ENCODE measurements at regions not wholly inside any gene's neighbourhood (a gene's known extent, or its start where the extent isn't known, plus 50 kb on each side); places are given as distances from the start of the nearest gene placed in this dataset.
"Not testable (repeated sequence)": the region's sequence is repeated elsewhere in the genome, so short reads cannot be mapped to it uniquely, and the experiment has no call there.

DNA sequence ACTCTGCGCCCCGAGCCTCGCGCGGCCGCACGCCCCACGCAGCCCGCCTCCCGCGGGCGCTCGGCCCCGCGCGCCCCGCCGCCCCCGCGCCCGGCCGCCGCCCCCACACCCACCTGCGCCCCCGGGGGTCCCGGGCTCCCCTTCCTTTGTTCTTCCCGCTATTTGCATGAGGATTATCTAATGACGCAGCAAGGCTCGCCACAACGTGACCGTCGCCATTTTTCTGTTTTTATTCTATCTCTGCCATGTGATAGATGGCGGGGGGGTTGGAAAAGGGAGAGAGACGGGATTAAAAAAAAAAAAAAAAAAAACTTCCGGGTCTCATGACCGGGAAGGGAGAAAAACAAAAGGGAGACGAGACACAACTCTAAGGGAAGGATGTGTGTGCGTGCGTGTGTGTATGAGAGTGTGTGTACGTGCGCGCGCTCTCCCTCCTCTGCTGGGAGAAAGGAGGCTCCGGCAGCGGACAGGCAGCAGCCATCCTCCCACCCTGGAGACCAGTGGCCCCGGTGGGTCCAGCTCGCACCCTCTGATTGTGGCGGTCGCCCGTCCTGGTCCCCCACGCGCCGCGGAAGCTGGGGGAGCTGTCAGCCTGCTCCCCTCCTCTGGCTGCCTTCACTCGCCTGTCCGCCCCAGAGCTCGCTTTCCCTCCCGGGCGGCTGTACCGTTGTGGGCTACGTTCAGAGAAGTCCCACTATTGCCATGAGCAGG, 80.4 kb upstream of the AK4 start:
- Mint-ChIP-seq H3K27ac (peak overlapping the region; percentile 98 to 100 (median 99)), H3K27me3 (no peaks in the 10 kb centered on the region), H3K9me3 (no peaks in the 10 kb centered on the region), H3K36me3 (no peaks in the 10 kb centered on the region), H3K4me3 (peak overlapping the region; percentile 93 to 99 (median 98)), H3K4me1 (peaks cover 26 to 44% (median 38%) of the 10 kb centered on the region in 3 donors)

DNA sequence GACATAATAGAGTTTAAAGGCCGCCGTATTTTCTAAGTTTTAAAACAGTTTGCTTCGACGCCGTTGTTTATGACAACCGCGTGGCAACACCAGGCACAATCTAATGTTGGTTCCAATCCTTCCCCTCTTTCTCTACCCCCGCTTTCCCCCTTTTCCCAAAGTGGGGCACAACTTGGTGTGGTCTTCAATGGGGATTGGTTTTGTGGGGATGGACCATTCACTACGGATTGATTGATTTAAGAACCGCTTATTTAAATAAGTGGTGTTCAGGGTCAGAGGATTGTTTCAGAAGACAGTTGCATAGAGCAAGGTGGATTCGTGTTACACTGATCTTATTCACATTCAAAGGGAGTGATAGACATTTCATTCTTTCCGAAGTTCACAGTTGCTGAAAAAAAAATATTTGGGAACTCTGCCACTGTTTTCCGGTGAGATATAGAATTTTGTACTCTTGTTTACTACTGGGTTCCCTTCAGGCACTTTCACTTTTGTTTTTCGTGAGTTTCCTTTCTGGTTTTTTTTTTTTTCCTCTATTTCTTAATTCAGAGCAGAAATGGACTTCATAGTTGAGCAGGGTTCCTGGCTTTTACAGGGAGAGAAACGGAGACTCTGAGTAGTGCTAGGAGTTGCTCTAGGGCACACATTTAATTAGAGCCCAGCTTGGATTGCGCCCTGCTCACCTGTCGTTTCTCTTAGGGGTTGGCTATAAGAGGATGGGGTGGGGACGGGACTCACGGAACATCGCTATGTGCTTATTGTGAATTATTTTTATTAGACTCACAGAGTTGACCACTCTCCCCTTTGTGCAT, 79.6 kb upstream of the AK4 start:
- Mint-ChIP-seq H3K27ac (peak overlapping the region; percentile 98 to 100 (median 99)), H3K9me3 (no peaks in the 10 kb centered on the region), H3K4me1 (peaks cover 26 to 37% (median 33%) of the 10 kb centered on the region in 3 donors), H3K4me3 (peak overlapping the region; percentile 93 to 99 (median 98)), H3K27me3 (no peaks in the 10 kb centered on the region), H3K36me3 (no peaks in the 10 kb centered on the region)

DNA sequence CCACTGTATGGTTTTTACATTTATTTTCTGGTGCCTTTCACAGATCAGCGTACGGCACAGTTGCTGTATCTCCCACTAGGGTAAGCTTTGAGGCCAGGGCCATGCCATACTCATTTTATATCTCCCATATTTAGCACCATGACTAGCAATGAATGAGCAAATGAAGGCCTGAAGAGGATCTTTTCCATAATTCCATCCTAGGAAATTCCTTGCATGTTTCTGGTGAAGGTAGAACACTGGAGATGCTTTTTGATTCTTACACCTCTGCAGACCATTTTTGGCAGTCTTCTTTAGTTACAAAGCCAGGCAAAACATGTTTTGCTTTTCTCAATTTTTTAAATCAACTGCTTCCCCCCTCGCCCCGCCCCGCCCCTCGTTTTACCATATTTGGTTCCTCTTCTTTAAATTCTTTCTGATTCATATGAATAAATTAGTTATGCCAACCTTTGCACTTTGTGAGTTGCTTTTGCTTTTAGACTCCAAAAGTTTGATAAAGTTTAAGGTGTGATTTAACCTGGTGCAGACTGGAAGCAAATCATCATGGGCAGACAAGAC, 78.9 kb upstream of the AK4 start:
- peak overlapping the region; percentile 93 to 99 (median 98) for H3K4me3 Mint-ChIP-seq

DNA sequence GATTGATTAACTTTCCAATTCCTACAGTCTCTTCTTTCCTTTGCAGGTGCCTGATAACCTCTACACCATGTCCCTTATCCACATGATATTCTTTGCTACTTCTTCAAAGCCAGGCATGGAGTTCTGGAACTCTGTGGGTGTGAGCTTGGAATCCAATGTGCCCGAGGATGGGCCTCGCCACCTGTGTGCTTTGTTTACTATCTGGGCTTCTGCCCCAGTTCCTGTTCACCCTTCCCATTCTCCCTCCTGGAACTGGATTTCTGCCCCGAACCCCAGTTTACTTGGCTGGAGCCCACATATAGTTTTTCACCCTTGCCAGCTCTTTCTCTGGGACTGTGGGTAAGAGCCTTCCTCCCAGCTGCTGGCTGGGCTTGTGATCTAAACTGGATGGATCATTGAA, 75.2 kb upstream of the AK4 start:
- Mint-ChIP-seq H3K27me3 (no peaks in the 10 kb centered on the region), H3K27ac (peak overlapping the region in 1 of 3 donors; percentile 65), H3K36me3 (no peaks in the 10 kb centered on the region), H3K9me3 (no peaks in the 10 kb centered on the region), H3K4me1 (peaks cover 12 to 20% (median 18%) of the 10 kb centered on the region in 3 donors), H3K4me3 (no peak overlapping the region)

More for the DNA sequence above, 78.9 kb upstream of the AK4 start:
- H3K27ac Mint-ChIP-seq: peak overlapping the region; percentile 98 to 100 (median 99)
- H3K36me3 Mint-ChIP-seq: no peaks in the 10 kb centered on the region
- peaks cover 23 to 36% (median 33%) of the 10 kb centered on the region in 3 donors for H3K4me1 Mint-ChIP-seq
- no peaks in the 10 kb centered on the region for H3K9me3 Mint-ChIP-seq
- no peaks in the 10 kb centered on the region for H3K27me3 Mint-ChIP-seq

DNA sequence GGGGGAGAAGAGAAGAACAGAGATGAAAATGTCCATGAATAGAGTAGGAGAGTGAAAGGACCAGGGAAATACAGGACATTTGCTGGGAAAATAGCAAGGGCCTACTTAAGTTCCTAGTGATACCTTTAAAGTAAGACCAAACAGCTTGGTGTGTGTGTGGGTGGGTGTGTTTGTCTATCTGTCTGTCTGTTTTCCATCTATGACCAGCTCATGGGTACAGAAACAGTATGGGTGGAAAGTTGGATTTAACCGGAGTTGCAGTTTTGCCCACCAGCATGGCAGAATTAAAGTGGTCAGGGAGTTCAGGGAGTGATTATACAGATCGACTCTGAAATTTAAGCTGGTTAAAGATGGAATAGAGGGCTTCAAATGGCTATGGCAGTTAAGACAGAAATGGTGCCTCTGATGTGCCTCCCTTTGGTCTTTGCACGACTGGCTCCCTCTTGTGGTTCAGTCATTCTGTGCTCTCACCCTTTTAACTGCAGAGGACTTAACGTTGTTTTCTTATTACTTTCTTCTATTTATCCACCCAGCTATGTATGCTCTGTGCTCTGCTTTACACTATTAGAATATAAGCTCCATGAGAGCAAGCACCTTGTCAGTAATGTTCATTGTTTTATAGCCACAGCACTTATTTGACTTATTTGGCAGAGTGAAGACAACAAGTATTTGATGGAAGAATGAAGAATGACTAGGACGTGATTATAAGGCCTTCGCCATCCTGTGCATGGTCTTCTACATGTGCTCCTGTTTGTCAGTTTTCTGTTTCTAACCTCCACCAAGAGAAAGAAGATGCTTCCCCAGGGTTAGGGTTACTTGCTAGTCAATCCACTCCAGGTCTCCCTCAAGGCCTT, 72.7 kb upstream of the AK4 start:
- Mint-ChIP-seq H3K4me3 (no peak overlapping the region), H3K27ac (peak overlapping the region in 1 of 3 donors; percentile 8), H3K9me3 (no peaks in the 10 kb centered on the region), H3K4me1 (peaks cover under 1 to 6% (median 5%) of the 10 kb centered on the region in 3 donors), H3K36me3 (no peaks in the 10 kb centered on the region), H3K27me3 (peaks cover 1% of the 10 kb centered on the region)

DNA sequence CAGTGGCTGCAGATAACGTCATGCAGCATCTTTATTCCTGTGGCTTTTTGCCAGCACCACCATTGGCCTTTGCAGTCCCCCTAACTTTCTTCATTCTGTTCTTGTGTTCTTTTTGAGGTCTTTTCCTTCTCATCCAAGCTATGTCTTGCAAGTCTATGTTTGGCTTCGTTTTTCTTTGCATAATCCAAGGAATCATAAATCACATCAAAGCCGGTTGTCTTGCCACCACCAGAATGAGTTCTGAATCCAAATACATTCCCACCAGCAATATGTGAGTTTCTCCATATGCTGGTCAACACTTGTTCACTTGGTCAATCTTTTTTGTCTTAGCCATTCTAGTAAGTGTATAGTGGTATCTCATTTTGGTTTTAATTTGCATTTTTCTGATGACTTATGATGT, 70.6 kb upstream of the AK4 start:
- H3K27ac Mint-ChIP-seq: no peak overlapping the region
- H3K9me3 Mint-ChIP-seq: no peaks in the 10 kb centered on the region
- H3K27me3 Mint-ChIP-seq: peaks cover 1% of the 10 kb centered on the region
- no peak overlapping the region for H3K4me3 Mint-ChIP-seq
- H3K4me1 Mint-ChIP-seq: peaks cover 0 to 4% (median 4%) of the 10 kb centered on the region in 3 donors
- H3K36me3 Mint-ChIP-seq: no peaks in the 10 kb centered on the region

- Mint-ChIP-seq H3K9me3 (no peaks in the 10 kb centered on the region), H3K4me1 (peaks cover 0 to 4% (median 3%) of the 10 kb centered on the region in 3 donors), H3K27me3 (peaks cover 3% of the 10 kb centered on the region), H3K27ac (no peak overlapping the region), H3K36me3 (no peaks in the 10 kb centered on the region), H3K4me3 (no peak overlapping the region)
Measured at GRCh38 chr1:65079941-65080340, 68.1 kb upstream of the AK4 start.

- H3K4me3 Mint-ChIP-seq: no peak overlapping the region
- H3K27me3 Mint-ChIP-seq: peaks cover 3% of the 10 kb centered on the region
- peak overlapping the region in 1 of 3 donors; percentile 20 for H3K27ac Mint-ChIP-seq
- no peaks in the 10 kb centered on the region for H3K36me3 Mint-ChIP-seq
- peaks cover 0 to 1% (median 0%) of the 10 kb centered on the region in 3 donors for H3K4me1 Mint-ChIP-seq
- peaks cover 0 to 2% (median 2%) of the 10 kb centered on the region in 3 donors for H3K9me3 Mint-ChIP-seq
Measured at GRCh38 chr1:65082346-65083040, 65.5 kb upstream of the AK4 start.

DNA sequence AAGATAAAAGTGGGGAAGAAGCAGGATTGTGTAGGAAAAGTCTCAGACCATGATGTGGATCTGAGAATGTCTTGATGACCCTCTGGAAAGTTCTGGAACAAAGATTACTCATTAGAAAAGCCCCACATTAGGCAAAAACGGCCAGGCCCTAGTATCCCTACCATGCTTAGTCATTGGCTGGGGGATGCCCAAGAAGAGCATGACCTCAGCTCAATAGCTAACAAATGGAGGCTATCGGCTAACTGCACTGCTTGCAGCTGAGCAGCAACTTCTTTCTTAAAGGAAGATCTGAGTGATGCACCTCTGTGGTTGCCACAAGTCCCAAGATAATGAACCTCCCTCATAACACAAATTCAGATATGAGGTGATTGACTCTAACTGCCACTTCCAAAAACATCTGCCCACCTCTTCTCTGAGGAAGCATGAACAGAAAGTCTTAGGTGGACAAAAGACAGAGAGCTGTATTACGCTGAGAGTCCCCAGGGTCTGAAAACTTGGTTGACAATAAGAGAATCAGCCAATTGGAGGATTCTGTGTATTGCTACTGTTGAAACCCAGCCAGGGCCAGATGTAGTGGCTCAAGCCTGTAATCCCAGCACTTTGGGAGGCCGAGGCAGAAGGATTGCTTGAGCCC, 64.6 kb upstream of the AK4 start:
- Mint-ChIP-seq H3K4me1 (peaks cover 0 to 1% (median 0%) of the 10 kb centered on the region in 3 donors), H3K27me3 (peaks cover 3% of the 10 kb centered on the region), H3K36me3 (no peaks in the 10 kb centered on the region), H3K9me3 (peaks cover 0 to 6% (median 4%) of the 10 kb centered on the region in 3 donors), H3K4me3 (no peak overlapping the region), H3K27ac (no peak overlapping the region)

GRCh38 chr1:65084066-65084465, 63.9 kb upstream of the AK4 start:
- H3K27me3 Mint-ChIP-seq: peaks cover 3% of the 10 kb centered on the region
- H3K4me1 Mint-ChIP-seq: peaks cover 0 to 1% (median 0%) of the 10 kb centered on the region in 3 donors
- peaks cover 0 to 6% (median 4%) of the 10 kb centered on the region in 3 donors for H3K9me3 Mint-ChIP-seq
- no peaks in the 10 kb centered on the region for H3K36me3 Mint-ChIP-seq
- H3K27ac Mint-ChIP-seq: no peak overlapping the region
- H3K4me3 Mint-ChIP-seq: no peak overlapping the region

- H3K27ac Mint-ChIP-seq, H3K9me3 Mint-ChIP-seq, H3K27me3 Mint-ChIP-seq, H3K36me3 Mint-ChIP-seq, H3K4me3 Mint-ChIP-seq, H3K4me1 Mint-ChIP-seq: not testable (repeated sequence)
Measured at GRCh38 chr1:65087519-65087918, 60.5 kb upstream of the AK4 start.

GRCh38 chr1:65090406-65090805, 57.6 kb upstream of the AK4 start:
- Mint-ChIP-seq H3K27ac (no peak overlapping the region), H3K4me3 (peak overlapping the region in 1 of 4 donors; percentile 53), H3K36me3 (peaks cover 3% of the 10 kb centered on the region), H3K4me1 (no peaks in the 10 kb centered on the region), H3K9me3 (peaks cover under 1 to 6% (median 4%) of the 10 kb centered on the region in 3 donors), H3K27me3 (peaks cover 2% of the 10 kb centered on the region)

DNA sequence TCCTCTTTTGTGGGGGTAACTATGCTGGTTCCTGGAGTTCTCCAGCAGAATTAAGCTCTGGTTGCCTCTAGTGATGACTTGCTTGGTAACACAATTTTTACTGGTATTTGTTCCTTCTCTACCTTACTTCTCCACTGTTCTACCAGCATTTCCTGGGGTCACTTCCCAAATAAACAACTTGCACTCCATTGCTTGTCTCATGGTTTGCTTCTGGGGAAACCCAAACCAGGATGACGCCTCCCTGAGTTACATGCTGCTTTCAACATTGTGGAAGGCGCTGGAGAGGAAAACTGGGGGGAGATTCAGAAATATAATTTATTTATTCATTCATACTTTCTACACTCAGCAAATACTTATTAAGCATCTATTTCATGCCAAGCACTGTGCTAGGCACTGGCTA, 55.3 kb upstream of the AK4 start:
- Mint-ChIP-seq H3K9me3 (peaks cover 2 to 6% (median 4%) of the 10 kb centered on the region in 3 donors), H3K4me3 (no peak overlapping the region), H3K27me3 (peaks cover 6% of the 10 kb centered on the region), H3K27ac (no peak overlapping the region), H3K4me1 (no peaks in the 10 kb centered on the region), H3K36me3 (peaks cover 6% of the 10 kb centered on the region)

DNA sequence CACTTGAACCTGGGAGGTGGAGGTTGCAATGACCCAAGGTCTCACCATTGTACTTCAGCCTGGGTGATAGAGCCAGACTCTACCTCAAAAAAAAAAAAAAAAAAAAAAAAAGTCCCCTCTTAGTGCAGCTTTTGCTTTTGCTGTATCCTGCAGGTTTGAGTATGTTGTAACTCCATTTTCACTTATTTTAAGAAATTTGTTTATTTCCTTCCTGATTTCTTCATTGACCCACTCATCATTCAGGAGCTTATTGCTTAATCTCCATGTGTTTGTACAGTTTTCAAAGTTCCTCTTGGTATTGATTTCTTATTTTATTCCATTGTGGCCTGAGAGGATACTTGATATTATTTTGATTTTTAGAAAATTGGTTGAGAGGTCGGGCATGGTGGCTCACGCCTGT, 50.9 kb upstream of the AK4 start:
- Mint-ChIP-seq H3K36me3 (peaks cover 9% of the 10 kb centered on the region), H3K9me3 (peaks cover 4 to 14% (median 7%) of the 10 kb centered on the region in 3 donors), H3K4me1 (no peaks in the 10 kb centered on the region), H3K27me3 (peaks cover 4% of the 10 kb centered on the region), H3K4me3 (no peak overlapping the region), H3K27ac (no peak overlapping the region)
